GM18507 (cell line): ENCODE measurements at regions not wholly inside any gene's neighbourhood (a gene's known extent, or its start where the extent isn't known, plus 50 kb on each side); places are given as distances from the start of the nearest gene placed in this dataset.

Source experiments
- DNase-seq: peaks from one replicate; pipeline ENCODE4 v3.0.0; 2011; ENCODE audit warnings: low read depth; ENCODE audit not compliant: insufficient read length; ENCODE audit errors: extremely low spot score
- FAIRE-seq: peaks from 2 replicates; lab custom pipeline; 2011; peaks lifted over from hg19 to GRCh38; lab: Jason Lieb, UNC

- DNase-seq (no peak), FAIRE-seq (no peak)
Measured at GRCh38 chr4:20126906-20127305, 124.8 kb upstream of the SLIT2 start.

GRCh38 chr4:20124317-20125026 lies 127.2 kb upstream of the SLIT2 start:
- DNase-seq (no peak), FAIRE-seq (no peak)

GRCh38 chr4:20122198-20122988 lies 129.3 kb upstream of the SLIT2 start:
- FAIRE-seq, result no peak
- DNase-seq, result no peak

- FAIRE-seq, result no peak
- no peak for DNase-seq
Measured at GRCh38 chr4:20119141-20119540, 132.6 kb upstream of the SLIT2 start.

GRCh38 chr4:20109391-20109790 lies 142.3 kb upstream of the SLIT2 start:
- no peak for FAIRE-seq
- no peak for DNase-seq

GRCh38 chr4:20106921-20107320 lies 144.8 kb upstream of the SLIT2 start:
- FAIRE-seq (no peak), DNase-seq (no peak)

- FAIRE-seq, result no peak
Measured at GRCh38 chr4:20101831-20102230, 149.9 kb upstream of the SLIT2 start.

GRCh38 chr4:20096911-20097310 lies 154.8 kb upstream of the SLIT2 start:
- DNase-seq (no peak), FAIRE-seq (no peak)

More at GRCh38 chr4:20101831-20102230, 149.9 kb upstream of the SLIT2 start:
- no peak for DNase-seq

GRCh38 chr4:20095805-20096541 lies 155.7 kb upstream of the SLIT2 start:
- FAIRE-seq (no peak), DNase-seq (no peak)

- DNase-seq, result no peak
- FAIRE-seq, result no peak
Measured at GRCh38 chr4:20091781-20092180, 159.9 kb upstream of the SLIT2 start.

GRCh38 chr4:20087522-20087911 lies 164.2 kb upstream of the SLIT2 start:
- FAIRE-seq, result no peak

GRCh38 chr4:20086799-20087521 lies 164.7 kb upstream of the SLIT2 start:
- FAIRE-seq, result no peak
- no peak for DNase-seq

More at GRCh38 chr4:20087522-20087911, 164.2 kb upstream of the SLIT2 start:
- no peak for DNase-seq

- FAIRE-seq, result no peak
- no peak for DNase-seq
Measured at GRCh38 chr4:20086067-20086798, 165.5 kb upstream of the SLIT2 start.

GRCh38 chr4:20085653-20086052 lies 166.1 kb upstream of the SLIT2 start:
- FAIRE-seq, result no peak

GRCh38 chr4:20085156-20085555 lies 166.5 kb upstream of the SLIT2 start:
- DNase-seq (no peak), FAIRE-seq (no peak)

More at GRCh38 chr4:20085653-20086052, 166.1 kb upstream of the SLIT2 start:
- no peak for DNase-seq

- FAIRE-seq, result no peak
Measured at GRCh38 chr4:20084488-20084887, 167.2 kb upstream of the SLIT2 start.

GRCh38 chr4:20078644-20079043 lies 173.1 kb upstream of the SLIT2 start:
- DNase-seq (no peak), FAIRE-seq (no peak)

More at GRCh38 chr4:20084488-20084887, 167.2 kb upstream of the SLIT2 start:
- no peak for DNase-seq

- no peak for FAIRE-seq
Measured at GRCh38 chr4:20075248-20075871, 176.3 kb upstream of the SLIT2 start.

More at GRCh38 chr4:20075248-20075871, 176.3 kb upstream of the SLIT2 start:
- no peak for DNase-seq
